GM12892 (cell line): ENCODE measurements at regions not wholly inside any gene's neighbourhood (a gene's known extent, or its start where the extent isn't known, plus 50 kb on each side); places are given as distances from the start of the nearest gene placed in this dataset.

ENCODE experiments used
- DNase-seq: peaks from one replicate; pipeline ENCODE4 v3.0.0; 2011; ENCODE audit not compliant: insufficient read length
- FAIRE-seq: peaks from 2 replicates; lab custom pipeline; 2011; peaks lifted over from hg19 to GRCh38; lab: Jason Lieb, UNC
- POLR2A ChIP-seq: IDR thresholded peaks from 2 replicates; pipeline ENCODE4 v1.6.1; 2011; ENCODE audit warnings: low read depth, low read length, control low read depth
- POLR2AphosphoS5 ChIP-seq: IDR thresholded peaks from 2 replicates; pipeline ENCODE4 v1.6.1; 2011; ENCODE audit warnings: low read depth, low read length, control low read depth
- TAF1 ChIP-seq: IDR thresholded peaks from 2 replicates; pipeline ENCODE4 v1.6.1; 2011; ENCODE audit warnings: low read depth, mild to moderate bottlenecking, control low read depth, low read length, borderline replicate concordance

GRCh38 chr11:97157221-97157740 is 767.5 kb downstream of the JRKL start:
- TF ChIP-seq TAF1 (no peak), POLR2A (no peak), POLR2AphosphoS5 (no peak)
- DNase-seq: no peak
- FAIRE-seq: no peak

GRCh38 chr11:97158243-97158642 is 768.4 kb downstream of the JRKL start:
- no peak for DNase-seq
- FAIRE-seq: no peak
- TF ChIP-seq POLR2A (no peak), TAF1 (no peak), POLR2AphosphoS5 (no peak)

GRCh38 chr11:97163631-97164191 is 773.9 kb downstream of the JRKL start:
- FAIRE-seq (no peak), DNase-seq (no peak)
- TF ChIP-seq POLR2AphosphoS5: no peak
- no peak for TF ChIP-seq POLR2A
- TF ChIP-seq TAF1: no peak

GRCh38 chr11:97201743-97202612 is 812.2 kb downstream of the JRKL start:
- DNase-seq (no peak), FAIRE-seq (no peak)
- TF ChIP-seq TAF1 (no peak), POLR2AphosphoS5 (no peak), POLR2A (no peak)

- DNase-seq: no peak
- no peak for FAIRE-seq
- TF ChIP-seq POLR2AphosphoS5 (no peak), POLR2A (no peak), TAF1 (no peak)
Measured at GRCh38 chr11:97202613-97203292, 812.9 kb downstream of the JRKL start.

- DNase-seq (no peak), FAIRE-seq (no peak)
- TF ChIP-seq POLR2AphosphoS5 (no peak), POLR2A (no peak), TAF1 (no peak)
Measured at GRCh38 chr11:97218011-97218410, 828.2 kb downstream of the JRKL start.

GRCh38 chr11:97223647-97224046 is 833.8 kb downstream of the JRKL start:
- no peak for DNase-seq
- FAIRE-seq: no peak
- TF ChIP-seq TAF1: no peak
- TF ChIP-seq POLR2AphosphoS5: no peak
- no peak for TF ChIP-seq POLR2A

- FAIRE-seq (no peak), DNase-seq (no peak)
- no peak for TF ChIP-seq POLR2AphosphoS5
- no peak for TF ChIP-seq POLR2A
- TF ChIP-seq TAF1: no peak
Measured at GRCh38 chr11:97224396-97224795, 834.6 kb downstream of the JRKL start.

- no peak for FAIRE-seq
- no peak for DNase-seq
- no peak for TF ChIP-seq TAF1
- TF ChIP-seq POLR2AphosphoS5: no peak
- TF ChIP-seq POLR2A: no peak
Measured at GRCh38 chr11:97225794-97226193, 836.0 kb downstream of the JRKL start.

GRCh38 chr11:97229936-97230335 is 840.1 kb downstream of the JRKL start:
- DNase-seq: no peak
- FAIRE-seq: no peak
- no peak for TF ChIP-seq POLR2AphosphoS5
- TF ChIP-seq TAF1: no peak
- TF ChIP-seq POLR2A: no peak

- DNase-seq (no peak), FAIRE-seq (no peak)
- no peak for TF ChIP-seq POLR2A
- TF ChIP-seq POLR2AphosphoS5: no peak
- TF ChIP-seq TAF1: no peak
Measured at GRCh38 chr11:97231231-97231630, 841.4 kb downstream of the JRKL start.

- no peak for TF ChIP-seq POLR2A
- no peak for TF ChIP-seq TAF1
- TF ChIP-seq POLR2AphosphoS5: no peak
- no peak for FAIRE-seq
- DNase-seq: no peak
Measured at GRCh38 chr11:97234016-97234415, 844.2 kb downstream of the JRKL start.
